CD14-positive monocyte (primary cell): ENCODE measurements at regions not wholly inside any gene's neighbourhood (a gene's known extent, or its start where the extent isn't known, plus 50 kb on each side); places are given as distances from the start of the nearest gene placed in this dataset.

ENCODE experiments used
- DNase-seq, 3 donors: peaks; one replicate each; pipeline ENCODE4 v3.0.0-alpha.2; 2011 to 2022
- H2AFZ ChIP-seq: 2 replicates; pipeline ENCODE4 v1.6.0; 2012; ENCODE audit warnings: mild to moderate bottlenecking, low read depth, low read length, inconsistent platforms; ENCODE audit not compliant: insufficient read depth, poor library complexity, severe bottlenecking
- H3K27ac ChIP-seq, 2 donors: 1 replicate in 1 of 2; 2 replicates in 1 of 2; pipeline ENCODE4 v1.5.1; 2012 to 2013; ENCODE audit warnings: low read length in 2 of 2, control low read depth in 1 of 2, inconsistent platforms in 1 of 2, low read depth in 1 of 2, mild to moderate bottlenecking in 1 of 2
- H3K27me3 ChIP-seq, 2 donors: one replicate each; pipeline versions ENCODE4 v1.6.0 to v1.6.1; 2011 to 2013; ENCODE audit warnings: low read length in 2 of 2; ENCODE audit not compliant: control insufficient read depth in 2 of 2, insufficient read depth in 2 of 2
- H3K36me3 ChIP-seq, 2 donors: replicated peaks in 1 of 2; 1 replicate in 1 of 2; 2 replicates in 1 of 2; pipeline versions ENCODE4 v1.5.1 to v1.6.1; 2012 to 2013; ENCODE audit warnings: low read length in 2 of 2, control low read depth in 1 of 2, inconsistent platforms in 1 of 2, mild to moderate bottlenecking in 1 of 2; ENCODE audit not compliant: insufficient read depth in 2 of 2, control insufficient read depth in 1 of 2
- H3K4me1 ChIP-seq, 2 donors: 1 replicate in 1 of 2; 2 replicates in 1 of 2; pipeline versions ENCODE4 v1.5.1 to v1.6.1; 2012 to 2013; ENCODE audit warnings: low read length in 2 of 2, control low read depth in 1 of 2, inconsistent platforms in 1 of 2, mild to moderate bottlenecking in 1 of 2, moderate library complexity in 1 of 2; ENCODE audit not compliant: insufficient read depth in 2 of 2, control insufficient read depth in 1 of 2
- H3K4me2 ChIP-seq: replicated peaks from 2 replicates; pipeline ENCODE3; 2012; ENCODE audit warnings: low read length, moderate library complexity, mild to moderate bottlenecking; ENCODE audit not compliant: poor library complexity, severe bottlenecking; ENCODE audit errors: extremely low read depth
- H3K4me3 ChIP-seq, 3 experiments: fragments of 200-600 bp in 1 of 3; sonication (generic) in 1 of 3; replicated peaks in 1 of 3; 1 replicate in 2 of 3; 2 replicates in 1 of 3; pipeline ENCODE4 v1.5.1; 2011 to 2013; ENCODE audit warnings: low read length in 3 of 3, mild to moderate bottlenecking in 3 of 3, control low read depth in 2 of 3, low read depth in 2 of 3, inconsistent platforms in 1 of 3, moderate library complexity in 1 of 3
- H3K79me2 ChIP-seq: 2 replicates; pipeline ENCODE4 v1.6.0; 2012; ENCODE audit warnings: mild to moderate bottlenecking, control low read depth, inconsistent platforms, low read length, moderate library complexity; ENCODE audit not compliant: insufficient read depth
- H3K9ac ChIP-seq: 2 replicates; pipeline ENCODE4 v1.6.0; 2017; ENCODE audit warnings: low read length, mild to moderate bottlenecking; ENCODE audit not compliant: insufficient read depth, poor library complexity, severe bottlenecking
- H3K9me3 ChIP-seq, 2 donors: replicated peaks in 1 of 2; 1 replicate in 1 of 2; 2 replicates in 1 of 2; pipeline versions ENCODE4 v1.5.1 to v1.6.1; 2012 to 2013; ENCODE audit warnings: low read length in 2 of 2, control low read depth in 1 of 2; ENCODE audit not compliant: control insufficient read depth in 1 of 2, insufficient read depth in 1 of 2
- H4K20me1 ChIP-seq: 2 replicates; pipeline ENCODE4 v1.6.0; 2012; ENCODE audit warnings: mild to moderate bottlenecking, low read length, control low read depth, moderate library complexity; ENCODE audit not compliant: insufficient read depth
- H3K27ac Mint-ChIP-seq, 7 donors: one replicate each; pipeline ENCODE4 v1.8.0; 2020; ENCODE audit warnings: mild to moderate bottlenecking in 7 of 7, mixed read lengths in 7 of 7, moderate library complexity in 6 of 7, inconsistent platforms in 2 of 7
- H3K27me3 Mint-ChIP-seq, 3 donors: one replicate each; pipeline ENCODE4 v1.8.0; 2021 to 2022; ENCODE audit warnings: low read depth in 3 of 3, mild to moderate bottlenecking in 3 of 3, mixed read lengths in 3 of 3, moderate library complexity in 3 of 3, inconsistent platforms in 1 of 3
- H3K36me3 Mint-ChIP-seq, 2 donors: one replicate each; pipeline ENCODE4 v1.8.0; 2020; ENCODE audit warnings: mixed read lengths in 2 of 2, inconsistent platforms in 1 of 2, mild to moderate bottlenecking in 1 of 2
- H3K4me1 Mint-ChIP-seq: one replicate; pipeline ENCODE4 v1.8.0; 2020; ENCODE audit warnings: mild to moderate bottlenecking, mixed read lengths
- H3K4me3 Mint-ChIP-seq, 2 donors: one replicate each; pipeline ENCODE4 v1.8.0; 2020; ENCODE audit warnings: mild to moderate bottlenecking in 2 of 2, mixed read lengths in 2 of 2, moderate library complexity in 1 of 2
- H3K9me3 Mint-ChIP-seq, 7 donors: one replicate each; pipeline ENCODE4 v1.8.0; 2020 to 2022; ENCODE audit warnings: mixed read lengths in 7 of 7, mild to moderate bottlenecking in 6 of 7, moderate library complexity in 6 of 7, inconsistent platforms in 2 of 7
- CTCF ChIP-seq: fragments of 200-600 bp; IDR thresholded peaks from one replicate; pipeline ENCODE4 v1.8.0; 2022; ENCODE audit warnings: antibody characterized with exemption, mild to moderate bottlenecking
- WGBS: methylation state at CpG from one replicate; pipeline ENCODE4 v1.1.5; 2013; ENCODE audit warnings: missing lambda C conversion rate; ENCODE audit not compliant: insufficient coverage; 5-methylcytosine and 5-hydroxymethylcytosine counted together
- intact Hi-C, 2 donors: fragments of 100-400 bp; cut with micrococcal nuclease; formaldehyde crosslinking; loops; one replicate each; pipeline versions ENCODE4 v1.15.0 to v1.15.1; 2023

DNA sequence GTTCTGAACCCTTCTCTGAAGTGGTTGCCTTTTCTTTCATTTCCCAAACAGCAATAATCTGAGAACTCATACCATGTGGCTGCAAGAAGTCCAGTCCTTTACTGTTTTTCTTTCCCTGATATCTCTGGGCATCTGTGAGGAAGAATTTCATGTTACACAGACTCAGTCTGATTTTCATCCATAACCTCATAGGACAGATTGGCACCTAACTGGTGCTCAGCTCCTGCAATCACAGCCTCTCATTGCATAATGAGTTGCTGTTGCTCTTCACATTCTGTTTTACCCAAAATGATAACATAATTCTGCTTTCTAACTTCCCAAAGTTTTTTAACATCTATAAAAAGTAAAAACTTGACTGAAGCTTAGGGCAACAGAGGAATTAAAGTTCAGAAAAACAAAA lies 472.2 kb upstream of the PBX1 start:
- no peak for DNase-seq
- H3K27ac ChIP-seq = no peak overlapping the region
- no peaks in the 10 kb centered on the region for H4K20me1 ChIP-seq
- H3K36me3 ChIP-seq = no peaks in the 10 kb centered on the region
- no peak overlapping the region for H3K9ac ChIP-seq
- H2AFZ ChIP-seq = no peak overlapping the region
- intact Hi-C loops = no loop called here
- H3K27me3 Mint-ChIP-seq = peaks cover 0 to 1% (median 0%) of the 10 kb centered on the region in 3 donors
- no peaks in the 10 kb centered on the region for H3K4me1 ChIP-seq
- no peaks in the 10 kb centered on the region for H3K36me3 Mint-ChIP-seq
- no peak overlapping the region for H3K4me3 ChIP-seq
- peaks cover 0 to 2% (median 0%) of the 10 kb centered on the region in 7 donors for H3K9me3 Mint-ChIP-seq
- H3K27me3 ChIP-seq = no peaks in the 10 kb centered on the region
- H3K9me3 ChIP-seq = no peaks in the 10 kb centered on the region
- no peaks in the 10 kb centered on the region for H3K4me1 Mint-ChIP-seq
- no peak for TF ChIP-seq CTCF
- no peak overlapping the region for H3K4me3 Mint-ChIP-seq
- no peak overlapping the region for H3K27ac Mint-ChIP-seq
- H3K4me2 ChIP-seq = no peak overlapping the region
- no peaks in the 10 kb centered on the region for H3K79me2 ChIP-seq

- Histone ChIP-seq H3K4me3 (no peak overlapping the region), H3K9ac (no peak overlapping the region), H3K36me3 (no peaks in the 10 kb centered on the region), H3K79me2 (no peaks in the 10 kb centered on the region), H3K9me3 (peaks cover 0 to 6% of the 10 kb centered on the region in 2 donors), H3K27me3 (no peaks in the 10 kb centered on the region), H2AFZ (no peak overlapping the region), H3K4me2 (no peak overlapping the region), H4K20me1 (no peaks in the 10 kb centered on the region), H3K4me1 (no peaks in the 10 kb centered on the region), H3K27ac (no peak overlapping the region)
- no peak for TF ChIP-seq CTCF
- no peak overlapping the region for H3K4me3 Mint-ChIP-seq
- no peak overlapping the region for H3K27ac Mint-ChIP-seq
- no peaks in the 10 kb centered on the region for H3K36me3 Mint-ChIP-seq
- intact Hi-C loops = no loop called here
- 69% methylated on average over 3 of the region's 6 CpGs for WGBS
- H3K27me3 Mint-ChIP-seq = peaks cover 0 to 1% (median 0%) of the 10 kb centered on the region in 3 donors
- DNase-seq = no peak
- H3K9me3 Mint-ChIP-seq = peaks cover 0 to 8% (median 2%) of the 10 kb centered on the region in 7 donors
- no peaks in the 10 kb centered on the region for H3K4me1 Mint-ChIP-seq
Observed at GRCh38 chr1:164087906-164088453, 471.0 kb upstream of the PBX1 start.
